HepG2 (cell line): ENCODE measurements at regions not wholly inside any gene's neighbourhood (a gene's known extent, or its start where the extent isn't known, plus 50 kb on each side); places are given as distances from the start of the nearest gene placed in this dataset.

Experiments used
- GFI1 ChIP-seq: sonication (generic); formaldehyde crosslinking; IDR thresholded peaks from 2 replicates; pipeline ENCODE4 v1.5.0; 2020; ENCODE audit warnings: missing genetic modification reagents, mild to moderate bottlenecking, borderline replicate concordance
- GPBP1L1 ChIP-seq: sonication (generic); formaldehyde crosslinking; IDR thresholded peaks from 2 replicates; pipeline ENCODE4 v1.5.0; 2020; ENCODE audit warnings: mild to moderate bottlenecking, missing genetic modification reagents
- HBP1 ChIP-seq: IDR thresholded peaks from 2 replicates; pipeline ENCODE4 v1.6.1; 2016; ENCODE audit warnings: low read depth, control low read depth
- HMGXB4 ChIP-seq, 2 experiments: sonication (generic) in 1 of 2; formaldehyde crosslinking in 1 of 2; IDR thresholded peaks; 2 replicates each; pipeline versions ENCODE4 v1.4.0 to v1.6.1; 2018 to 2020; ENCODE audit warnings: missing genetic modification reagents in 2 of 2, borderline replicate concordance in 1 of 2, low read depth in 1 of 2, mild to moderate bottlenecking in 1 of 2, missing biosample characterization in 1 of 2
- MAFG ChIP-seq: sonication (generic); formaldehyde crosslinking; IDR thresholded peaks from 2 replicates; pipeline ENCODE4 v1.5.1; 2020; ENCODE audit warnings: mild to moderate bottlenecking, missing genetic modification reagents
- NFE2L2 ChIP-seq: fragments of 150-350 bp; IDR thresholded peaks from 2 replicates; pipeline ENCODE4 v1.6.1; 2014; ENCODE audit warnings: low read length
- RFXAP ChIP-seq: sonication (generic); formaldehyde crosslinking; IDR thresholded peaks from 2 replicates; pipeline ENCODE4 v1.4.0; 2020; ENCODE audit warnings: missing genetic modification reagents, borderline replicate concordance
- ZNF30 ChIP-seq: sonication (generic); formaldehyde crosslinking; IDR thresholded peaks from 2 replicates; pipeline ENCODE4 v1.5.0; 2020; ENCODE audit warnings: mild to moderate bottlenecking, missing genetic modification reagents
- ZNF318 ChIP-seq: sonication (generic); formaldehyde crosslinking; IDR thresholded peaks from 2 replicates; pipeline ENCODE4 v1.4.0; 2020; ENCODE audit warnings: mild to moderate bottlenecking, missing genetic modification reagents
- ZNF501 ChIP-seq: sonication (generic); formaldehyde crosslinking; IDR thresholded peaks from 2 replicates; pipeline ENCODE4 v1.5.1; 2020; ENCODE audit warnings: mild to moderate bottlenecking, moderate library complexity, missing genetic modification reagents
- ZNF570 ChIP-seq: sonication (generic); formaldehyde crosslinking; IDR thresholded peaks from 2 replicates; pipeline ENCODE4 v1.4.0; 2020; ENCODE audit warnings: mild to moderate bottlenecking, missing genetic modification reagents, borderline replicate concordance

- TF ChIP-seq GPBP1L1 (CRISPR knock-in tag) (no peak), ZNF501 (CRISPR knock-in tag) (no peak), HBP1 (no peak), MAFG (no peak), ZNF30 (no peak), GFI1 (CRISPR knock-in tag) (no peak), RFXAP (CRISPR knock-in tag) (no peak), NFE2L2 (no peak), ZNF318 (CRISPR knock-in tag) (no peak), ZNF570 (CRISPR knock-in tag) (no peak), HMGXB4 (CRISPR knock-in tag; IDR thresholded peaks at IDR 0.05; ENCODE audit: borderline replicate concordance in 1 of 2, low read depth in 1 of 2) (no peak)
- TF ChIP-seq, all 625 proteins: peak for 0
Observed at GRCh38 chr6:156347656-156348055, 429.5 kb upstream of the ARID1B start (continued).
